ENCODE measurements at regions not wholly inside any gene's neighbourhood (a gene's known extent, or its start where the extent isn't known, plus 50 kb on each side); places are given as distances from the start of the nearest gene placed in this dataset.
"Not testable (repeated sequence)": the region's sequence is repeated elsewhere in the genome, so short reads cannot be mapped to it uniquely, and the experiment has no call there.

DNA sequence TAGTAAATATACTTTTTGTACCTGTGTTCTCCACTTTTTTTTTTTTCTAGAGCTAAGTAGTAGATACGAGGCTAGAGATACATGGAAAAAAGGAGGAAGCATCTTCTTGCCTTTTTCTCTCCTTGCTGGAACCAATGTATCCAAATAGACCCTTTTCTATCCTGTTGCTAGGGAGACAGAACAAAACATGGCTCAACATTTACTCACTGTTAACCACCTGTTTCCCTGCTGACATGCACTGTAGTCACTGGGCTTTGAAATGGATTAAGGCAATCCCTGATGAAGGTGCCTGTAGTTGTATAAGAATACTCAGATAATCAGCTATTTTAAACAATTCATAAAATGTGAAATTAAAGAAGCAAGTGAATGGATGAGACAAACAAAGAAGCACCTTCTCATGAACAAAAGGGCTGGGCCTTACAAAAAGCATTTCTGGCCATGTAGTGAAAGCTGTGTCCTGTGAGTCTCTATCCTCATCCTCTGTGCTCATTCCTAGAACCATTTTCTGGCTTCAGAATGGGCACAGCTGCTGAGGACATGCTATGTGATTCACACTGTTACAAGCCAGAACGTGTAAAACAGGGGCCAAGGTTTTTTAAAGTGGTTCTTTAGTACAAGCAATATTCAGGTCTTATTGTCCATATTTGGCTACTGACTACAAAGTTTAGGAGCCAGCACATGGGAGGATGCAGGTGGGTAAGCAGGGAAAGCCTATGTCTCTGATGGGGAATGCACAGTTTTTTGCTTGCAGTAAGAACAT is 100.4 kb upstream of the NDN start:
- intact Hi-C loops (cut with DNase I) = no loop called here
- Histone ChIP-seq H3K9me3 (no peaks in the 10 kb centered on the region), H3K27ac (no peak overlapping the region), H3K4me3 (no peak overlapping the region), H3K27me3 (no peaks in the 10 kb centered on the region), H3K36me3 (no peaks in the 10 kb centered on the region), H3K4me1 (no peaks in the 10 kb centered on the region)
- TF ChIP-seq, protein P1, sequence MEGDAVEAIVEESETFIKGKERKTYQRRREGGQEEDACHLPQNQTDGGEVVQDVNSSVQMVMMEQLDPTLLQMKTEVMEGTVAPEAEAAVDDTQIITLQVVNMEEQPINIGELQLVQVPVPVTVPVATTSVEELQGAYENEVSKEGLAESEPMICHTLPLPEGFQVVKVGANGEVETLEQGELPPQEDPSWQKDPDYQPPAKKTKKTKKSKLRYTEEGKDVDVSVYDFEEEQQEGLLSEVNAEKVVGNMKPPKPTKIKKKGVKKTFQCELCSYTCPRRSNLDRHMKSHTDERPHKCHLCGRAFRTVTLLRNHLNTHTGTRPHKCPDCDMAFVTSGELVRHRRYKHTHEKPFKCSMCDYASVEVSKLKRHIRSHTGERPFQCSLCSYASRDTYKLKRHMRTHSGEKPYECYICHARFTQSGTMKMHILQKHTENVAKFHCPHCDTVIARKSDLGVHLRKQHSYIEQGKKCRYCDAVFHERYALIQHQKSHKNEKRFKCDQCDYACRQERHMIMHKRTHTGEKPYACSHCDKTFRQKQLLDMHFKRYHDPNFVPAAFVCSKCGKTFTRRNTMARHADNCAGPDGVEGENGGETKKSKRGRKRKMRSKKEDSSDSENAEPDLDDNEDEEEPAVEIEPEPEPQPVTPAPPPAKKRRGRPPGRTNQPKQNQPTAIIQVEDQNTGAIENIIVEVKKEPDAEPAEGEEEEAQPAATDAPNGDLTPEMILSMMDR (IDR thresholded peaks at IDR 0.05) = no peak
- DNase-seq (ENCODE audit: low spot score in 2 of 2) = no peak

DNA sequence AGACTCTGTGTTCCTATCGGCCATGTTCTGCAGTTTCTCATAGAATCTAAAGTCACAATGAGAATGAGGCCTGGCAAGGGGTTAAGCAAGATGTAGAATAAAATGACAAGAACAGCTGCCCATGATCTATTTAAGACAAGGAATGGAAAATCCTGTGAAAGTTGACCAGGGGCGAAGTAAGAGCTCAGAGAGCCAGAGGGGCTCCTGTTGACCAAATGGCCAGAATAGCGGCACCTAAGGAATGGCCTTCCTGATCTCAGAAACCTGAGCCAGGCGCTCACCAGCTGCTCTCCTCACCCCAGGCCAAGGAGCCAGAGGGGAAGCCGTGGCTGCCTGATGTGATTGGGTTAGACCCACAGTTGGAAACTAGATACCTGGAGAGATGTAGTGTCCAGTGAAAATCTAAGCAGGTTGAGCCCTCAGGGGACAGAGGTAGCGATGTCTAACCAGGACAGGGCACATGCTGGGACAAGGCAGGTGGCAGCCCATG is 106.1 kb upstream of the NDN start:
- no peak overlapping the region for H3K27ac ChIP-seq
- H3K36me3 ChIP-seq = no peaks in the 10 kb centered on the region
- no peaks in the 10 kb centered on the region for H3K4me1 ChIP-seq
- TF ChIP-seq, protein P1 (IDR thresholded peaks at IDR 0.05) = no peak
- intact Hi-C loops (cut with DNase I) = no loop called here
- H3K27me3 ChIP-seq = no peaks in the 10 kb centered on the region
- no peak overlapping the region for H3K4me3 ChIP-seq
- no peaks in the 10 kb centered on the region for H3K9me3 ChIP-seq
- no peak for DNase-seq (ENCODE audit: low spot score in 2 of 2)

DNA sequence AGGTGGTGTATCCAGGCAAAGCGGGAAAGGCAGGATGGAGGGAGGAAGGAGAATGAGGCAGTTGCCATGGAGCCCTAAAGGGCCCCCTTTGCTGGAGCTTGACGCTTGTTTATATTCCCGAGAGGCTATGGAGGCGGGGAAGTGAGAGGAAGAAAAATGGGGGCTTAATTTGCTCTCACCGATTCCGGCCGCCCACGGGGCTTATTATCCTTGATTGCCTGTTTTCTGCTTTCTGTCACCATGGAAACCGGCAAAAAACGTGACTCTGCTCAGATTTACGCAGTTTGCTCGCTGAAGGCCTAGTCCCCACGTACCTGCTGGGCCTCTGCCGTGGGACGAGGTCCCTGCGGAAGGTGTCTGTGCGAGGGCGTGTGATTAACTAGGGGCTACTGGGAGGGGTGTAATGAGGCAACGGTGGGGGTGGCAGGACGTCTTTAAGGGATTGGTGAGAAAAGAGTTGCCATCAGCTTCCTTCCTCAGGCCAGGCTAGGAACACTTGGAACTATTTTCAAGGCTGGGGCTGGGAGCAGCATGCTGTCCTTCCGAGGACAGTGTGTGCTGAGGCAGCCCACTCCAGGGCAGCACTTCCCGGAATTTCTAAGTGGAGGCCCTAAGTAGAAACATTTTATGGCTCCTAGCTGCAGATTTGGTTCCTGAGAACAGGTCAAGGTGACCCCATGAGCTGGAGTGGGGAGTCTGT is 110.8 kb upstream of the NDN start:
- intact Hi-C loops (cut with DNase I) = no loop called here
- H3K27me3 ChIP-seq = no peaks in the 10 kb centered on the region
- H3K27ac ChIP-seq = no peak overlapping the region
- H3K9me3 ChIP-seq = no peaks in the 10 kb centered on the region
- H3K4me3 ChIP-seq = no peak overlapping the region
- no peaks in the 10 kb centered on the region for H3K4me1 ChIP-seq
- TF ChIP-seq, protein P1 (IDR thresholded peaks at IDR 0.05) = no peak
- no peak for DNase-seq (ENCODE audit: low spot score in 2 of 2)
- H3K36me3 ChIP-seq = no peaks in the 10 kb centered on the region

DNA sequence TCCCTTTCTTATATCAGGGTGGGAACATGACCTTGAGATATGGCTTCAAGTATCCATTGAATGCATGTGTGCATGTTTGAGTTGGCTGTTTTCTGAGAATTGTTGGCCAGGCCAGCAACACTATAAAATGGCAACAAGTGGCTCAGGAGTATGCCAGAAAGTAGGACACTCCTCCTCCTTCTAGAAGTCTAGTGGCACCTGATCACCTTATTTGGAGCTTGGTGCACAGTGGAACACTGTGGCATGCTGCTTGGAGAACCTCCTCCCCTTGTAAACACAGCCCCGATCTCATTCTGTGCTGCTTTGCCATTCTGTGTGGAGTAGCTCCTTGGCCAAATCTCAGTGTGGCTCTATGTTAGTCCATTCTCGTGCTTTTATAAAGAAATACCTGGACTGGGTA is 114.8 kb upstream of the NDN start:
- TF ChIP-seq, protein P1 (IDR thresholded peaks at IDR 0.05) = no peak
- no peaks in the 10 kb centered on the region for H3K4me1 ChIP-seq

DNA sequence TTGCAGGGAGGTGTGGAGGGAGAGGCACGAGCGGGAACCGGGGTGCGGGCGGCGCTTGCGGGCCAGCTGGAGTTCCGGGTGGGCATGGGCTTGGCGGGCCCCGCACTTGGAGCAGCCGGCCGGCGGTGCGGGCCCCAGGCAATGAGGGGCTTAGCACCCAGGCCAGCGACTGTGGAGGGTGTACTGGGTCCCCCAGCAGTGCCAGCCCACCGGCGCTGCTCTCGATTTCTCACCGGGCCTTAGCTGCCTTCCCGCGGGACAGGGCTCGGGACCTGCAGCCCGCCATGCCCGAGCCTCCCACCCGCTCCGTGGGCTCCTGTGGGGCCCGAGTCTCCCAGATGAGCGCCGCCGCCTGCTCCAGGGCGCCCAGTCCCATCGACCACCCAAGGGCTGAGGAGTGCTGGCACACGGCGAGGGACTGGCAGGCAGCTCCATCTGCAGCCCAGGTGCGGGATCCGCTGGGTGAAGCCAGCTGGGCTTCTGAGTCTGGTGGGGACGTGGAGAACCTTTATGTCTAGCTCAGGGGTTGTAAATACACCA is 115.9 kb upstream of the NDN start:
- intact Hi-C loops (cut with DNase I); H3K4me3 ChIP-seq; H3K36me3 ChIP-seq; H3K4me1 ChIP-seq; H3K9me3 ChIP-seq; H3K27ac ChIP-seq; DNase-seq (ENCODE audit: low spot score in 2 of 2); H3K27me3 ChIP-seq: not testable (repeated sequence)

More for the DNA sequence above, 114.8 kb upstream of the NDN start:
- DNase-seq (ENCODE audit: low spot score in 2 of 2) = no peak
- no peaks in the 10 kb centered on the region for H3K9me3 ChIP-seq
- no peak overlapping the region for H3K27ac ChIP-seq
- no peaks in the 10 kb centered on the region for H3K36me3 ChIP-seq
- intact Hi-C loops (cut with DNase I) = no loop called here
- H3K4me3 ChIP-seq = no peak overlapping the region
- H3K27me3 ChIP-seq = no peaks in the 10 kb centered on the region

DNA sequence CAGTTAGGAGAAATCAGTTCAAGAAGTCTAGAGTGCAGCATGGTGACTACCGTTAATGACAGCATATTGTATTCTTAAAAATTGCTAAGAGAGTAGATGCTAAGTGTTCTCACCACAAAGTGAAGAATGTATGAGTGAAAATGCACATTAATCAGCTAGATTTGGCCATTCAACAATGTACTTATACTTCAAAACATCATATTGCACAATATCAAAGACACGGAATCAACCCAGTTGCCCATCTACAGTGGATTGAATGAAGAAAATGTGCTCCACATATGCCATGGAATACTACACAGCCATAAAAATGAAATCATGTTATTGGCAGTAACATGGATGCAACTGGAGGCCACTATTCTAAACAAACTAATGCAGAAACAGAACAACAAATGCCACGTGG is 119.9 kb upstream of the NDN start:
- Histone ChIP-seq H3K27ac (no peak overlapping the region), H3K4me1 (no peaks in the 10 kb centered on the region), H3K27me3 (no peaks in the 10 kb centered on the region), H3K9me3 (no peaks in the 10 kb centered on the region), H3K4me3 (no peak overlapping the region), H3K36me3 (no peaks in the 10 kb centered on the region)
- TF ChIP-seq, protein P1 (IDR thresholded peaks at IDR 0.05) = no peak
- DNase-seq (ENCODE audit: low spot score in 2 of 2) = no peak
- intact Hi-C loops (cut with DNase I) = no loop called here

Measured in ascending aorta (tissue), 2 donors.